ENCODE measurements at regions not wholly inside any gene's neighbourhood (a gene's known extent, or its start where the extent isn't known, plus 50 kb on each side); places are given as distances from the start of the nearest gene placed in this dataset.
"Not testable (repeated sequence)": the region's sequence is repeated elsewhere in the genome, so short reads cannot be mapped to it uniquely, and the experiment has no call there.

- no peak for DNase-seq
These were observed 98.2 kb downstream of the AHR start for GRCh38 chr7:17396692-17397091.

- no peak for DNase-seq
These were observed 103.6 kb downstream of the AHR start for GRCh38 chr7:17401791-17402627.

DNA sequence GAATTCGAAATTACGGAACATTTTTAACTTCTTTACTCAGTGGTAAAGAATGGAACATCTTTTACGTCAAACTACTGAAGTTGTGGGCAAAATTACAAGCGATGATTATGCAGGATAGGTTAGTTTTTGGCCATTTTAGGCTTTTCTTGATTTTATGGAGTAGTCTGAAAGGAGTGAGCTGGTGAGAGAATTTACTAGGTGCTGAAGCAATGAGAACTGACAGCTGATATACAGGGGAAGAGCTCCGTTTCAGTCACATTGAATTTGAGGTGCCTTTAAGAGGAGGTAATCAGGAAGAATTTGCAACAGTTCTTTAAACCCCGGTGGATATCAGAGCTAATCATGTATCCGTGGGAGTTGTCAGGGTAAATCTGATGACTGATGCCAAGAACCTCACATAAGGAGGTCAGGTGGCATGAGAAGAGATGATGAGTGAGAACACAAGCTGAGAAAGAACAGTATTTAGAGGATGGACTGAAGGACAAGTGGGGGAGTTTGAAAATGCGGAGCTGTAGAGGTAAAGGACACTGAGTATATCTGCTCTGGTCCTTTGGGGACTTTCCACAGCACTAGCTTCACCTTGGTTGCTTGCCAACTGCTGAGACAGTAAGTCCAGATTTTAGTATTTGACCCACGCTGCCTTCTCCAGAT lies 104.3 kb downstream of the AHR start:
- DNase-seq: peak; percentile 6

GRCh38 chr7:17404006-17404405 lies 105.6 kb downstream of the AHR start:
- no peak for DNase-seq

DNA sequence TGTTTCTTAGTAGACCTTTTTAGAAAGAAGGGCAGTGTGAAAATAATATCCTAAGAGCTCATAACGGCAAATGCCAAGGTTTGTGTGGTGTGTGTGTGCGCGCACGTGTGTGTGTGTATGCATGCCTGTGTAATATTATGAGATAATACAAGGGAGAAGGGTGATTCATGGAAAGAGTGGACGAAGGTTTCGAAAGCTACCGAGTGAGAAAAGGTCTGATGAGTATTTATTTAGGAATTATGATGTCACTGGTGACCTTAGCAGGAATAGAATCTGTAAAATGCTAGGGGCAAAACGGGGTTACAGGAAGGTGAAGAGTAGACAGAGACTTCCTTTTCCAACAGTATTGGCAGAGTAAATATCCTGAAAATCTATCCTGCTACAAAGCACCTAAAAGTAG lies 107.3 kb downstream of the AHR start:
- DNase-seq: no peak

GRCh38 chr7:17406738-17407137 lies 108.3 kb downstream of the AHR start:
- no peak for DNase-seq

- no peak for DNase-seq
These were observed 108.8 kb downstream of the AHR start for GRCh38 chr7:17407229-17407628.

DNA sequence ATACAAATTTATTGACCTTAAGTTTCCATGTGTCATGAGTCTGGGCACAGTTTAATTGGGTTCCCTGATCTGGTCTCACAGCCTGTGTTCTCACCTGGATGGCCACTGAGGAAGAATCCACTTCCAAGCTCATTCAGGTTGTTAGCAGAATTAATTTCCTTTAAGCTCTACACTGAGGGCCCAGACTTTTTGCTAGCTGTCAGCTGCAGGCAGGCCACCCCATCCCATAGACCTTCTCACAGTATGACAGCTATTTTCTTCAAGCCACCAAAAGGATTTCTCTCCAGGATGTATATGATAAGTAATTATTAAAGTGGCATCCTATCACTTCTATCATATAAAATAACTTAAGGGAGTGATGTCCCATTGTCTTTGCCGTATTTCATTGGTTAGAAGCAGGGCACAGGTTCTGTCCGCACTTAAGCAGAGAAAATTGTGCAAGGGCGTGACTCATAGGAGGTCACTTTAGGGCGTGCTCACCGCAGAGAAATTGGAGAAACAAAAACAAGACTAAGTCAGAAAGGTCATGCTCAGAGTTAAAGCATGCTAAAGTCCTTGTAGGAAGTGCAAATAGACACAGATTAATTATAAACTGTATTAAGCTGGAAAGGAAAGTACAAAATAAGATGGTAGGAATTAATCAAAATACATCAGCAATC lies 109.9 kb downstream of the AHR start:
- DNase-seq: no peak

DNA sequence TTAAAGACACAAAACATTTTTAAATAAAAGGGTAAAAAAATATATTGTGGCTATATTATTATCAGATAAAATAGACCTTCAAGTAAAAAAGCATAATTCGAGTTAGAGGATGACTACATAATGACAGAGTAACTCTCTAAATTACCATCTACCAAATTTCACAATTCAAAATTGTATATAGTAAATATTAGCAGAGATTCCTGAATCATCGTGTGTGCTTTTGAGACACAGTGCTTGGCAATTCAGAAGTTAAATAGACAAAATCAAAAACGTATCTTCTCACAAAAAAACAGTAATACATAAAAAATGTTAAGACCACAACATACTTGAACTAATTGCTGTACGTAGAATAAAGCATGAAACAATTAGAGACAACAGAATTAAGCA lies 110.4 kb downstream of the AHR start:
- DNase-seq: no peak

DNA sequence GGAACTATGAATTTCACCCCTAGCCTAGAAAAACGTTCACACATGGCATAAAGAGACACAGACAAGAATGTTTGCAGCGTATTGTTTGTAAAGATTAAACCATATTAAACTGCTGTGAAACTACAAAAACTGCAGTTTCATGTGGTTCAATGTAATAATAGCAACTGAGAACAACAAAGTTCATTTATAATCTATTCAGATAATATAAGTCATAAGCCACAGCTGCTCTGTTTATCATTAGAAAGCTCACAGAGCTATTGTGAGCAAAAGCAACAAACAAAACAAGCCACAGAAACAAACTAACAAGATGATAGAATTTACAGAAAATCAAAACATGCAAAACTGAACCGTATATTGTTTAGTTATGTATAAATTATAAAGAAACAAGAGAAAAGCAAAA lies 113.5 kb downstream of the AHR start:
- DNase-seq: no peak

DNA sequence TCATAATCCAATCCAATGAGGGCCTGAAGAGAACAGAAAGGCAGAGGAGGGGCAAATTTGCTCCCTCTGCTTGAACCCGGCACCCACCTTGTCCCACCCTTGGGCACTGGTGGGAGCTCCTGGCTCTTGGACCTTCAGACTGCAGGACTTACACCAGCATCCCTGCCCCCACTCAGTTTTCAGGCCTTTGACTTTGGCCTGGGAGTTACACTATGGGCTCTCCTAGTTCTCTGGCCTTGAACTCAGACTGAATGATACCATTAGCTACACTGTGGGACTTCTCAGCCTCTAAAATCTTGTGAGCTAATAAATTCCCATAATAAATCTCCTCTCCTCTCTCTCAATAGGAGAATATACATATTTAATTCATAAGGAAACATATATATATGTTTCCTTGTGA lies 114.4 kb downstream of the AHR start:
- DNase-seq: no peak

GRCh38 chr7:17415955-17416354 lies 117.5 kb downstream of the AHR start:
- DNase-seq: no peak

DNA sequence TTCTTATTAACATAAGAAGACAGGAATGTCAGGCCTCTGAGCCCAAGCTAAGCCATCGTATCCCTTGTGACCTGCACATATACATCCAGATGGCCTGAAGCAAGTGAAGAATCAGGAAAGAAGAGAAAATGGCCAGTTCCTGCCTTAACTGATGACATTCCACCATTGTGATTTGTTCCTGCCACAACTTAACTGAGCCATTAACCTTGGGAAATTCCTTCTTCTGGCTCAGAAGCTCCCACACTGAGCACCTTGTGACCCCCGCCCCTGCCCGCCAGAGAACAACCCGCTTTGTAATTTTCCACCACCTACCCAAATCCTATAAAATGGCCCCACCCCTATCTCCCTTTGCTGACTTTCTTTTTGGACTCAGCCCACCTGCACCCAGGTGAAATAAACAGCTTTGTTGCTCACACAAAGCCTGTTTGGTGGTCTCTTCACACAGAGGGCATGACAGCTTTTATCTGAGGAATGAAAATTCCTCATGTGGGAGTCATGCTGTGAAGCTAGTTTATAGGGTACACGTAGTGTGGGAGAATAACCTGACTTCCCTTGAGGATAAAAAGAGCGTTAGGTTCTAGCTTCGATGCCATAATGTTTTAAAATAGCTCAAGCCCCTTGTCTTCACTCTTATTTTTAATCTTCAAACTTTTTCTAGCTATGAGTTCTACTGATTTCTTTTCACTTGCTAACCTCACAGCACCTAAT lies 122.0 kb downstream of the AHR start:
- not testable (repeated sequence) for DNase-seq

DNA sequence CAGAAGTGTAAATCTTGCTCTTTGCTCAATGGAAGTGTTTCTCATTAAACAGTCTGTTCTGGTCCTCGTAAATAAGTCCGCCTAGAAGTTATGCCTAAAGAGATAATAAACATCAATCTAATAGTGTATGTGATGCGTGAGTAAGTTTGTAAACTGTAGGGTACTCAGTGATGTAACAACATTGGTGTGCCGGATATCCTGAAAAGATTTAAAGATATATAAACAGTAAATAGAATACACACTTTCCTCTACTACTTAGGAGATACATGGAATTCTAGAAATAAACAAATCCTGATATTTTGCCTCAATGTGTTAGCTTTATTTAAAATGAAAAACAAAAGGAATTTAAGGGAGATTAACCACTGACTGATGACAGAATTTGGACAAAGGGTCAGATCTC lies 123.5 kb downstream of the AHR start:
- DNase-seq: no peak

GRCh38 chr7:17422966-17423365 lies 124.5 kb downstream of the AHR start:
- no peak for DNase-seq

GRCh38 chr7:17427924-17428323 lies 129.5 kb downstream of the AHR start:
- no peak for DNase-seq

DNA sequence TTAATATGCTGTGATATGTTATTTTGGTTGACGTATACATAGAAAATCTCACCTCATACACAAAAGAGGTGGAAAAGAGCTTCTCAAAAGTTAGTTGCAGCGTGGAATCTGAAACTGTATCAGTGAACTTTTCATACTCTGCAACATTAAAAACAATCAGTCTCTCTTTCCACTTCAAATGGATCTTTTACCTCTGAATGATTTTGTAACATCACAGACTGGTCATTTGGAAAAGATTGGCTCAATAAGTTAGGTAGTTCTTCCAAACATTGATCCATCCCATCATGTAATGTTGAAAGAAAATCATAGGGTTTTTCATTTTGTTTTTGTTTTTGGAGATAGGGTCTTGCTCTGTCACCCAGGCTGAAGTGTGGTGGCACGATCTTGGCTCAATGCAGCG lies 131.1 kb downstream of the AHR start:
- DNase-seq: no peak

DNA sequence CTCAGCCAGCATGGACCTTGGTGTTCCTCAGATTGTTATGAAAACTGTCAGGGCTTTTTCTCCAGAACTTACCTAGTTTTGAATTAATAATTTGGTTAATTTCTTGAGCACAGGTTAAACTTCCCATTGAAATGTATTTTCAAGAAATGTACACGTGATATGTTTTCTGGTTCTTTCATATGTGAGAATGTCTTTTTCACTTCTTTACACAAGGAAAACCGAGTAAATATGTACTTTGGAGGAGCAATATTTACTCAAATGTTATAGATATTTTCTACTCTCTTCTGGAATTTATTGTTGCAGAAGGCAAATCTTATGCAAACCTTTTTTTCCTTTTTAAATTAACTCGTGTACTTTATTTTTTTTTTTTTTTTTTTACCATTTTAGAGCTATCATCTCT lies 134.3 kb downstream of the AHR start:
- DNase-seq: no peak

DNA sequence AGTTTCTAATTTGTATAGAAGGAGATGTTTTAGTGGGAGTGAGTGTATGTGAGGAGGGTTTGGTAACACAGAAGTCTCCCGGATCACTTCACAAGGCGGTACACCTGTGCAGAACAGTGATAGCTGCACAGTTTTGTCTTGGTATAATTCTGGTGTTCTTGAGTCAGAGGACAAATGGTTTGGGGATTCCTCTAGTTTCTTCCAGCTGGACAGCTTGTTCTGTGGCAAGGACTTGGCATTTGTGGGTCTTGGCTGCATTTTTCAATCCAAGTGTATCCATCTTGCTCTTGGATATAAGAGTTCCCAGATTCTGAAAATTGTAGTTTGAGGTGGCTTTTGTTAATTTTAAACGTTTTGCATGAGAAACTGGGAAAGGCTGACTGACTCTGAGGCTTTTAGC lies 135.7 kb downstream of the AHR start:
- DNase-seq: no peak

GRCh38 chr7:17434841-17435692 lies 136.6 kb downstream of the AHR start:
- no peak for DNase-seq

- no peak for DNase-seq
These were observed 137.7 kb downstream of the AHR start for GRCh38 chr7:17436126-17436525.

DNA sequence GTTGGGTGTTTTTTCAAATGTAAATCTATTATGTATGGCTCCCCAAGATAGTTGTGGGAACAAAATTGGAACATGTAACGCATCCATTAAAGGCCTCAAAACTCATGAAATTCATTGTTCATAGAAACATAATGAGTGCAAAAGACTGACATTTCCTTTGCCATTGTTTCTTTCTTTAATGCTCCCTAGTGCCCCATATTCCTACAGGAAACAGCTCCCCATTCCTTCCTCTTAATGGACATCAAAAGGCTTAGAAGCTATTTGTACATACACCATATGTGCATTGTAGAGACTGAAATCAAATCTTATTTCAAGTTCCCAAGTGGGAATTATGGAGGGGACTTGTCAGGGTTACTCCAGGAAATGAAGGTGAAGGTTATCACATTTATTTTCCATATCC lies 139.1 kb downstream of the AHR start:
- DNase-seq: no peak
